Stomach (tissue), 8 donors: ENCODE measurements at regions not wholly inside any gene's neighbourhood (a gene's known extent, or its start where the extent isn't known, plus 50 kb on each side); places are given as distances from the start of the nearest gene placed in this dataset.

ENCODE experiments used
- DNase-seq, 2 donors: peaks; one replicate each; pipeline versions ENCODE4 v3.0.0 to v3.0.0-alpha.2; 2013 to 2019
- H3K27ac ChIP-seq, 5 donors: fragments of 200-600 bp in 4 of 5; sonication (generic) in 4 of 5; one replicate each; pipeline ENCODE4 v1.5.1; 2013 to 2019; ENCODE audit warnings: mild to moderate bottlenecking in 1 of 5, moderate library complexity in 1 of 5
- H3K27me3 ChIP-seq, 3 donors: fragments of 200-600 bp; sonication (generic); one replicate each; pipeline ENCODE4 v1.5.1; 2017 to 2019; ENCODE audit warnings: mixed run types in 1 of 3
- H3K36me3 ChIP-seq, 4 donors: fragments of 200-600 bp; sonication (generic); 1 replicate in 3 of 4; 2 replicates in 1 of 4; pipeline ENCODE4 v1.5.1; 2016 to 2019
- H3K4me1 ChIP-seq, 4 donors: fragments of 200-600 bp; sonication (generic); one replicate each; pipeline ENCODE4 v1.5.1; 2016 to 2019
- H3K4me3 ChIP-seq, 4 donors: fragments of 200-600 bp; sonication (generic) in 3 of 4; one replicate each; pipeline ENCODE4 v1.5.1; 2016 to 2019; ENCODE audit warnings: mild to moderate bottlenecking in 1 of 4
- H3K9me3 ChIP-seq, 4 donors: fragments of 200-600 bp; sonication (generic); one replicate each; pipeline ENCODE4 v1.5.1; 2016 to 2019
- CTCF ChIP-seq, 7 experiments: fragments of 450-650 bp in 4 of 7; fragments of 200-600 bp in 3 of 7; sonication (generic) in 3 of 7; IDR thresholded peaks; one replicate each; pipeline ENCODE4 v1.5.1; 2016 to 2019; ENCODE audit warnings: antibody characterized with exemption in 7 of 7, control low read depth in 2 of 7, mild to moderate bottlenecking in 1 of 7
- EP300 ChIP-seq: sonication (generic); formaldehyde crosslinking; IDR thresholded peaks from one replicate; pipeline ENCODE4 v1.6.1; 2017; ENCODE audit warnings: antibody characterized with exemption
- POLR2A ChIP-seq, 4 donors: fragments of 450-650 bp; IDR thresholded peaks; one replicate each; pipeline ENCODE4 v1.6.1; 2016; ENCODE audit warnings: antibody characterized with exemption in 4 of 4, control low read depth in 2 of 4, mild to moderate bottlenecking in 1 of 4, moderate library complexity in 1 of 4
- POLR2AphosphoS5 ChIP-seq, 3 donors: sonication (generic); formaldehyde crosslinking; IDR thresholded peaks; one replicate each; pipeline ENCODE4 v1.6.1; 2016; ENCODE audit warnings: antibody characterized with exemption in 3 of 3
- WGBS, 5 donors: extraction: QIAGEN DNeasy Blood & Tissue Kit in 3 of 5; methylation state at CpG; one replicate each; pipeline versions ENCODE4 v1.1.5 to v1.1.7; 2013 to 2018; 5-methylcytosine and 5-hydroxymethylcytosine counted together
- intact Hi-C: fragments of 100-400 bp; cut with DNase I; formaldehyde crosslinking; loops from one replicate; pipeline ENCODE4 v1.15.1; 2023; ENCODE audit warnings: low total_unique reads
- donor health status: healthy with polysubstance abuse.
- donor health status: Bipolar disorder and iron deficiency.
- donor health status: healthy.

- DNase-seq = peak in 1 of 2 donors; percentile 79
- 74 to 84% (median 80%) methylated on average over 6 of the region's 6 CpGs for WGBS, 5 donors
- intact Hi-C loops = no loop called here
Observed at GRCh38 chr20:48275286-48276020, 490.2 kb upstream of the SULF2 start.

GRCh38 chr20:48273843-48274242 is 488.6 kb upstream of the SULF2 start:
- DNase-seq = no peak
- intact Hi-C loops = no loop called here
- H3K36me3 ChIP-seq = no peaks in the 10 kb centered on the region
- no peaks in the 10 kb centered on the region for H3K9me3 ChIP-seq
- no peak overlapping the region for H3K4me3 ChIP-seq
- no peaks in the 10 kb centered on the region for H3K27me3 ChIP-seq
- H3K27ac ChIP-seq = no peak overlapping the region
- no peak for TF ChIP-seq POLR2AphosphoS5 (IDR thresholded peaks at IDR 0.05)
- H3K4me1 ChIP-seq = no peaks in the 10 kb centered on the region

More at GRCh38 chr20:48275286-48276020, 490.2 kb upstream of the SULF2 start:
- Histone ChIP-seq H3K36me3 (no peaks in the 10 kb centered on the region), H3K4me1 (no peaks in the 10 kb centered on the region), H3K27me3 (no peaks in the 10 kb centered on the region), H3K4me3 (no peak overlapping the region), H3K27ac (no peak overlapping the region), H3K9me3 (no peaks in the 10 kb centered on the region)
- TF ChIP-seq POLR2A (IDR thresholded peaks at IDR 0.05) (no peak), EP300 (no peak), CTCF (IDR thresholded peaks at IDR 0.05) (no peak), POLR2AphosphoS5 (IDR thresholded peaks at IDR 0.05) (no peak)

GRCh38 chr20:48270885-48271284 is 485.6 kb upstream of the SULF2 start:
- no peaks in the 10 kb centered on the region for H3K9me3 ChIP-seq
- no peaks in the 10 kb centered on the region for H3K27me3 ChIP-seq
- 29 to 70% (median 54%) methylated on average over 1 of the region's 1 CpG for WGBS, 5 donors
- intact Hi-C loops = no loop called here
- H3K4me1 ChIP-seq = no peaks in the 10 kb centered on the region
- H3K4me3 ChIP-seq = no peak overlapping the region
- H3K36me3 ChIP-seq = no peaks in the 10 kb centered on the region
- DNase-seq = no peak
- H3K27ac ChIP-seq = no peak overlapping the region
- TF ChIP-seq CTCF (IDR thresholded peaks at IDR 0.05) (no peak), POLR2A (IDR thresholded peaks at IDR 0.05) (no peak), POLR2AphosphoS5 (IDR thresholded peaks at IDR 0.05) (no peak), EP300 (no peak)

GRCh38 chr20:48267860-48268633 is 482.8 kb upstream of the SULF2 start:
- DNase-seq = no peak
- 86 to 94% (median 91%) methylated on average over 19 of the region's 19 CpGs for WGBS, 5 donors
- TF ChIP-seq EP300 (no peak), POLR2AphosphoS5 (IDR thresholded peaks at IDR 0.05) (no peak), CTCF (IDR thresholded peaks at IDR 0.05) (no peak), POLR2A (IDR thresholded peaks at IDR 0.05) (no peak)

GRCh38 chr20:48266571-48266970 is 481.3 kb upstream of the SULF2 start:
- no peak overlapping the region for H3K4me3 ChIP-seq
- no peak overlapping the region for H3K27ac ChIP-seq
- no peaks in the 10 kb centered on the region for H3K4me1 ChIP-seq
- intact Hi-C loops = no loop called here
- DNase-seq = no peak
- no peaks in the 10 kb centered on the region for H3K9me3 ChIP-seq
- no peaks in the 10 kb centered on the region for H3K36me3 ChIP-seq
- TF ChIP-seq POLR2A (IDR thresholded peaks at IDR 0.05) (no peak), CTCF (IDR thresholded peaks at IDR 0.05) (no peak), POLR2AphosphoS5 (IDR thresholded peaks at IDR 0.05) (no peak), EP300 (no peak)
- WGBS, 5 donors = 71 to 77% (median 74%) methylated on average over 6 of the region's 6 CpGs
- no peaks in the 10 kb centered on the region for H3K27me3 ChIP-seq

More at GRCh38 chr20:48267860-48268633, 482.8 kb upstream of the SULF2 start:
- Histone ChIP-seq H3K27me3 (no peaks in the 10 kb centered on the region), H3K9me3 (no peaks in the 10 kb centered on the region), H3K36me3 (no peaks in the 10 kb centered on the region), H3K4me3 (no peak overlapping the region), H3K4me1 (no peaks in the 10 kb centered on the region), H3K27ac (no peak overlapping the region)
- intact Hi-C loops = no loop called here
